Tibial nerve (tissue), 4 donors: ENCODE measurements at regions not wholly inside any gene's neighbourhood (a gene's known extent, or its start where the extent isn't known, plus 50 kb on each side); places are given as distances from the start of the nearest gene placed in this dataset.
"Not testable (repeated sequence)": the region's sequence is repeated elsewhere in the genome, so short reads cannot be mapped to it uniquely, and the experiment has no call there.

Source experiments
- EP300 ChIP-seq, 2 donors: sonication (generic); formaldehyde crosslinking; IDR thresholded peaks; one replicate each; pipeline ENCODE4 v1.6.1; 2017; ENCODE audit warnings: antibody characterized with exemption in 2 of 2, mild to moderate bottlenecking in 1 of 2
- POLR2A ChIP-seq, 2 donors: fragments of 450-650 bp; IDR thresholded peaks; one replicate each; pipeline ENCODE4 v1.6.1; 2017; ENCODE audit warnings: antibody characterized with exemption in 2 of 2, mild to moderate bottlenecking in 2 of 2, moderate library complexity in 2 of 2
- TF ChIP-seq, protein P1 (sequence below), 5 experiments: fragments of 200-600 bp in 3 of 5; fragments of 450-650 bp in 2 of 5; sonication (generic) in 3 of 5; IDR thresholded peaks; one replicate each; pipeline ENCODE4 v1.5.1; 2016 to 2019; ENCODE audit warnings: antibody characterized with exemption in 5 of 5, mild to moderate bottlenecking in 3 of 5, moderate library complexity in 2 of 5

DNA sequence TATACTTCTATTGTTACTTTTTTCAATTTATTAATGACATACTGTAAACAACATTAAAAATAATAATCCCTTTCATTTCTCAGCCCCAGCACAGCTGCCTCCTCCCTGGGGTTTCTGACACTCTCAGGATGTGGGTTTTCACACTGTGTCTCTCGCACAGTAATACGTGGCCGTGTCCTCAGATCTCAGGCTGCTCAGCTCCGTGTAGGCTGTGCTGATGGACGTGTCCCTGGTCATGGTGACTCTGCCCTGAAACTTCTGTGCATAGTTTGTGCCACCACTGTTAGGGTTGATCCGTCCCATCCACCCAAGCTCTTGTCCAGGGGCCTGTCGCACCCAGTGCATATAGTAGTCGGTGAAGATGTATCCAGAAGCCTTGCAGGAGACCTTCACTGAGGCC lies 80.0 kb downstream of the OR4M2 start:
- TF ChIP-seq, protein P1, sequence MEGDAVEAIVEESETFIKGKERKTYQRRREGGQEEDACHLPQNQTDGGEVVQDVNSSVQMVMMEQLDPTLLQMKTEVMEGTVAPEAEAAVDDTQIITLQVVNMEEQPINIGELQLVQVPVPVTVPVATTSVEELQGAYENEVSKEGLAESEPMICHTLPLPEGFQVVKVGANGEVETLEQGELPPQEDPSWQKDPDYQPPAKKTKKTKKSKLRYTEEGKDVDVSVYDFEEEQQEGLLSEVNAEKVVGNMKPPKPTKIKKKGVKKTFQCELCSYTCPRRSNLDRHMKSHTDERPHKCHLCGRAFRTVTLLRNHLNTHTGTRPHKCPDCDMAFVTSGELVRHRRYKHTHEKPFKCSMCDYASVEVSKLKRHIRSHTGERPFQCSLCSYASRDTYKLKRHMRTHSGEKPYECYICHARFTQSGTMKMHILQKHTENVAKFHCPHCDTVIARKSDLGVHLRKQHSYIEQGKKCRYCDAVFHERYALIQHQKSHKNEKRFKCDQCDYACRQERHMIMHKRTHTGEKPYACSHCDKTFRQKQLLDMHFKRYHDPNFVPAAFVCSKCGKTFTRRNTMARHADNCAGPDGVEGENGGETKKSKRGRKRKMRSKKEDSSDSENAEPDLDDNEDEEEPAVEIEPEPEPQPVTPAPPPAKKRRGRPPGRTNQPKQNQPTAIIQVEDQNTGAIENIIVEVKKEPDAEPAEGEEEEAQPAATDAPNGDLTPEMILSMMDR (IDR thresholded peaks at IDR 0.05) = not testable (repeated sequence)
- TF ChIP-seq POLR2A, EP300 (IDR thresholded peaks at IDR 0.05): not testable (repeated sequence)
